RWPE2 (cell line): ENCODE measurements at regions not wholly inside any gene's neighbourhood (a gene's known extent, or its start where the extent isn't known, plus 50 kb on each side); places are given as distances from the start of the nearest gene placed in this dataset.

Experiments
- ATAC-seq: fragments of 200-7000 bp; cut with Tn5 transposase; 3 replicates; pipeline ENCODE4 v1.9.1; 2021; ENCODE audit warnings: low read depth
- DNase-seq: peaks from one replicate; pipeline ENCODE4 v3.0.0-alpha.2; 2020; ENCODE audit warnings: low spot score
- H3K27ac ChIP-seq: fragments of 450-650 bp; 2 replicates; pipeline ENCODE4 v1.5.1; 2017; ENCODE audit warnings: mild to moderate bottlenecking; ENCODE audit not compliant: poor library complexity, severe bottlenecking
- H3K27me3 ChIP-seq: fragments of 250-450 bp; sonication (Bioruptor Pico); 2 replicates; pipeline ENCODE4 v1.5.1; 2021; ENCODE audit warnings: mild to moderate bottlenecking, moderate library complexity; ENCODE audit not compliant: insufficient read depth, poor library complexity, severe bottlenecking
- H3K36me3 ChIP-seq: fragments of 250-450 bp; sonication (Bioruptor Pico); 2 replicates; pipeline ENCODE4 v1.5.1; 2020; ENCODE audit warnings: low read depth, mild to moderate bottlenecking, moderate library complexity
- H3K4me1 ChIP-seq: fragments of 250-450 bp; sonication (Bioruptor Pico); 2 replicates; pipeline ENCODE4 v1.5.1; 2021; ENCODE audit warnings: mild to moderate bottlenecking, moderate library complexity; ENCODE audit not compliant: insufficient read depth, poor library complexity, severe bottlenecking
- H3K4me3 ChIP-seq: fragments of 250-450 bp; sonication (Bioruptor Pico); 2 replicates; pipeline ENCODE4 v1.5.1; 2021; ENCODE audit warnings: mild to moderate bottlenecking, moderate library complexity; ENCODE audit not compliant: severe bottlenecking
- H3K9me3 ChIP-seq: fragments of 250-450 bp; sonication (Bioruptor Pico); 2 replicates; pipeline ENCODE4 v1.5.1; 2021; ENCODE audit warnings: mild to moderate bottlenecking, moderate library complexity; ENCODE audit not compliant: severe bottlenecking
- CTCF ChIP-seq: fragments of 450-650 bp; IDR thresholded peaks from one replicate; pipeline ENCODE4 v1.5.1; 2017; ENCODE audit warnings: mild to moderate bottlenecking, moderate library complexity; ENCODE audit not compliant: poor library complexity, severe bottlenecking

GRCh38 chr16:9546438-9546786 is 455.0 kb downstream of the HAPSTR1 start:
- no peak for DNase-seq
- Histone ChIP-seq H3K27me3 (no peaks in the 10 kb centered on the region), H3K27ac (no peak overlapping the region), H3K4me3 (no peak overlapping the region), H3K36me3 (no peaks in the 10 kb centered on the region), H3K4me1 (no peaks in the 10 kb centered on the region), H3K9me3 (no peaks in the 10 kb centered on the region)
- ATAC-seq: no peak
- TF ChIP-seq CTCF: no peak

GRCh38 chr16:9549487-9549886 is 458.0 kb downstream of the HAPSTR1 start:
- Histone ChIP-seq H3K4me1 (no peaks in the 10 kb centered on the region), H3K27ac (no peak overlapping the region), H3K27me3 (no peaks in the 10 kb centered on the region), H3K36me3 (no peaks in the 10 kb centered on the region), H3K4me3 (no peak overlapping the region), H3K9me3 (no peaks in the 10 kb centered on the region)
- DNase-seq: no peak
- no peak for TF ChIP-seq CTCF
- no peak for ATAC-seq

GRCh38 chr16:9555051-9555450 is 463.6 kb downstream of the HAPSTR1 start:
- no peaks in the 10 kb centered on the region for H3K4me1 ChIP-seq
- TF ChIP-seq CTCF: no peak
- H3K4me3 ChIP-seq: no peak overlapping the region
- H3K27ac ChIP-seq: no peak overlapping the region
- no peaks in the 10 kb centered on the region for H3K36me3 ChIP-seq
- ATAC-seq (no peak), DNase-seq (no peak)
- H3K27me3 ChIP-seq: no peaks in the 10 kb centered on the region
- H3K9me3 ChIP-seq: no peaks in the 10 kb centered on the region

- Histone ChIP-seq H3K27me3 (no peaks in the 10 kb centered on the region), H3K4me3 (no peak overlapping the region), H3K4me1 (no peaks in the 10 kb centered on the region), H3K9me3 (no peaks in the 10 kb centered on the region), H3K36me3 (no peaks in the 10 kb centered on the region), H3K27ac (no peak overlapping the region)
- ATAC-seq (no peak), DNase-seq (no peak)
- TF ChIP-seq CTCF: no peak
These were observed 465.7 kb downstream of the HAPSTR1 start for GRCh38 chr16:9556949-9557665.

GRCh38 chr16:9557713-9558112 is 466.3 kb downstream of the HAPSTR1 start:
- H3K27me3 ChIP-seq: no peaks in the 10 kb centered on the region
- no peak overlapping the region for H3K4me3 ChIP-seq
- ATAC-seq: no peak
- no peak for TF ChIP-seq CTCF
- no peaks in the 10 kb centered on the region for H3K9me3 ChIP-seq
- H3K4me1 ChIP-seq: no peaks in the 10 kb centered on the region
- DNase-seq: no peak
- H3K36me3 ChIP-seq: no peaks in the 10 kb centered on the region
- no peak overlapping the region for H3K27ac ChIP-seq
